K562 (cell line): ENCODE measurements at regions not wholly inside any gene's neighbourhood (a gene's known extent, or its start where the extent isn't known, plus 50 kb on each side); places are given as distances from the start of the nearest gene placed in this dataset.

ENCODE experiments used
- GTF3C2 ChIP-seq: IDR thresholded peaks from 3 replicates; pipeline ENCODE4 v1.6.1; 2011; ENCODE audit warnings: borderline replicate concordance, mild to moderate bottlenecking, moderate library complexity; ENCODE audit not compliant: insufficient read length; ENCODE audit errors: extremely low read depth
- MGA ChIP-seq: fragments of 450-650 bp; IDR thresholded peaks from 2 replicates; pipeline ENCODE4 v1.6.1; 2016; ENCODE audit warnings: mild to moderate bottlenecking, moderate library complexity
- NONO ChIP-seq, 2 experiments: fragments of 200-400 bp in 1 of 2; fragments of 450-650 bp in 1 of 2; formaldehyde crosslinking in 1 of 2; IDR thresholded peaks; 2 replicates each; pipeline ENCODE4 v1.6.1; 2017; ENCODE audit warnings: low read depth in 2 of 2, mild to moderate bottlenecking in 2 of 2, moderate library complexity in 2 of 2, low read length in 1 of 2
- PCBP1 ChIP-seq: fragments of 200-400 bp; formaldehyde crosslinking; IDR thresholded peaks from 2 replicates; pipeline ENCODE4 v1.6.1; 2018; ENCODE audit warnings: mild to moderate bottlenecking, low read depth, low read length; ENCODE audit not compliant: poor library complexity, severe bottlenecking
- SAFB2 ChIP-seq: fragments of 200-400 bp; formaldehyde crosslinking; IDR thresholded peaks from 2 replicates; pipeline ENCODE4 v1.6.1; 2018; ENCODE audit warnings: borderline replicate concordance, low read length, low read depth, moderate library complexity; ENCODE audit not compliant: severe bottlenecking
- TFE3 ChIP-seq: fragments of 450-650 bp; formaldehyde crosslinking; IDR thresholded peaks from 2 replicates; pipeline ENCODE4 v1.4.0; 2020; ENCODE audit warnings: mild to moderate bottlenecking, mixed read lengths
- USF2 ChIP-seq: sonication (generic); formaldehyde crosslinking; IDR thresholded peaks from 2 replicates; pipeline ENCODE4 v1.5.0; 2020; ENCODE audit warnings: missing genetic modification reagents
- ZBED1 ChIP-seq: IDR thresholded peaks from 2 replicates; pipeline ENCODE4 v1.6.1; 2014
- ZBTB9 ChIP-seq: fragments of 450-650 bp; formaldehyde crosslinking; IDR thresholded peaks from 2 replicates; pipeline ENCODE4 v1.4.0; 2020; ENCODE audit warnings: mild to moderate bottlenecking, moderate library complexity

- peak; percentile 44; the same call in 1 of the 2 replicates for TF ChIP-seq MGA
- TF ChIP-seq NONO (IDR thresholded peaks at IDR 0.05; ENCODE audit: low read depth in 2 of 2, low read length in 1 of 2) = no peak
- no peak for TF ChIP-seq SAFB2
- TF ChIP-seq GTF3C2 = no peak
- peak; percentile 70 for TF ChIP-seq USF2 (CRISPR knock-in tag)
- TF ChIP-seq ZBTB9 = peak; percentile 38; the same call in 1 of the 2 replicates
- peak; percentile 83 for TF ChIP-seq TFE3
- TF ChIP-seq ZBED1 = no peak
- TF ChIP-seq PCBP1 = no peak
These were observed 248.5 kb upstream of the IRX4 start (continued) for GRCh38 chr5:2131196-2131595.
